CD4-positive, CD25-positive, alpha-beta regulatory T cell (primary cell): ENCODE measurements at regions not wholly inside any gene's neighbourhood (a gene's known extent, or its start where the extent isn't known, plus 50 kb on each side); places are given as distances from the start of the nearest gene placed in this dataset.
A peak's percentile ranks its signal among the peaks of the same experiment; 100 is the strongest.

Experiments used
- ATAC-seq, 2 donors: fragments of 150-1000 bp; cut with Tn5 transposase; one replicate each; pipeline ENCODE4 v1.10.0; 2021; ENCODE audit warnings: low read depth in 2 of 2, moderate number of reproducible peaks in 2 of 2, moderate library complexity in 1 of 2
- DNase-seq, 3 donors: peaks; one replicate each; pipeline versions ENCODE4 v3.0.0 to v3.0.0-alpha.2; 2012 to 2022; ENCODE audit warnings: mixed read lengths in 1 of 3
- H3K27ac ChIP-seq: one replicate; pipeline ENCODE4 v1.7.0; 2013; ENCODE audit warnings: mild to moderate bottlenecking, low read length; ENCODE audit not compliant: insufficient read depth, poor library complexity, severe bottlenecking
- H3K27me3 ChIP-seq: one replicate; pipeline ENCODE4 v1.7.0; 2013; ENCODE audit warnings: low read length; ENCODE audit not compliant: control insufficient read depth, insufficient read depth
- H3K36me3 ChIP-seq: one replicate; pipeline ENCODE4 v1.7.0; 2013; ENCODE audit warnings: mild to moderate bottlenecking, low read length, moderate library complexity; ENCODE audit not compliant: control insufficient read depth, insufficient read depth
- H3K4me1 ChIP-seq: 2 replicates; pipeline ENCODE4 v1.7.0; 2013; ENCODE audit warnings: mild to moderate bottlenecking, low read length; ENCODE audit not compliant: insufficient read depth, control insufficient read depth, poor library complexity, severe bottlenecking
- H3K4me3 ChIP-seq: one replicate; pipeline ENCODE4 v1.7.0; 2013; ENCODE audit warnings: low read depth, mild to moderate bottlenecking, low read length, moderate library complexity
- H3K9me3 ChIP-seq, 2 experiments: 1 replicate in 1 of 2; 2 replicates in 1 of 2; pipeline ENCODE4 v1.7.0; 2013; ENCODE audit warnings: low read length in 2 of 2, mild to moderate bottlenecking in 1 of 2, moderate library complexity in 1 of 2; ENCODE audit not compliant: control insufficient read depth in 2 of 2
- H3K27ac Mint-ChIP-seq, 3 donors: one replicate each; pipeline ENCODE4 v1.8.0; 2020 to 2022; ENCODE audit warnings: mild to moderate bottlenecking in 3 of 3, mixed read lengths in 3 of 3, moderate library complexity in 2 of 3
- H3K27me3 Mint-ChIP-seq: one replicate; pipeline ENCODE4 v1.8.0; 2022; ENCODE audit warnings: mild to moderate bottlenecking, mixed read lengths
- H3K36me3 Mint-ChIP-seq: one replicate; pipeline ENCODE4 v1.8.0; 2020; ENCODE audit warnings: mixed read lengths
- H3K4me1 Mint-ChIP-seq, 4 donors: one replicate each; pipeline ENCODE4 v1.8.0; 2020 to 2022; ENCODE audit warnings: mixed read lengths in 4 of 4, mild to moderate bottlenecking in 1 of 4
- H3K4me3 Mint-ChIP-seq, 4 donors: one replicate each; pipeline ENCODE4 v1.8.0; 2020 to 2022; ENCODE audit warnings: mild to moderate bottlenecking in 4 of 4, mixed read lengths in 4 of 4, moderate library complexity in 3 of 4
- H3K9me3 Mint-ChIP-seq, 7 donors: one replicate each; pipeline ENCODE4 v1.8.0; 2020 to 2022; ENCODE audit warnings: mixed read lengths in 7 of 7, mild to moderate bottlenecking in 3 of 7, moderate library complexity in 2 of 7

DNA sequence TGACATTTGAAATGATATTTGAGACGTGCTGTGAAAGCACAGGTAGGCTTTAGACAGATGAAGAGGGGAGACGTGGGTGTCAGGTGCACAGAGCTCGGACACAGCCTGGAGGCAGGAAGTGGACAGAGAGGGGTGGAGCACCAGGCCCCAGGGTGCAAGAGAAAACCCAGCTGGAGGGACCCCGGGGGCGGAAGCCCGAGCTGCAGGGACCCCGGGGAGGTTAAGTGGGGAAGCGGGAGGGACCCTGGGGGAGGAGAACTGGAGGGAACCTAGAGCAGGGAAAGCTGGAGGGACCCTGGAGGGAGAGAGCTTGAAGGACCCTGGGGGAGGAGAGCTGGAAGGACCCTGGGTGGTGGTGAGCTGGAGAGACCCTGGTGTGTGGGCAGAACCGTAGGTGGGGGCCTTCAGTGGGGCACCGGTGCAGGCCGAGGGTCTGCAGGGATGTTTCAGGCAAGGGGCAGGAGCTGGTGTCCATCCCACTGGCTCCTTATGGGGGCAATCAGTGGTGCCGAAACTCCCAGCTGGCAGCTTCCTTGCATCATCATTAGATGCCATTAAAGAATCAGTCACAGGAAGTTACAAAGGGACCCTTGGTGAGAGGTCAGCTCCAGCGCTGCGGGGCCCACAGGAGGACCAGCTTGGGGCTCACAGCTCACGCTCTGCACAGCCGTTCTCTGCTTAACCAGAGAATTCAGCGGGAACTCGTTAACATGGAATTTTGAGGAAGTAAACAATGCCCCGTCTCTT, 246.6 kb downstream of the EIPR1 start:
- H3K4me1 Mint-ChIP-seq: peaks cover 0 to 11% (median under 1%) of the 10 kb centered on the region in 4 donors
- Histone ChIP-seq H3K9me3 (no peaks in the 10 kb centered on the region), H3K27ac (no peak overlapping the region), H3K4me1 (no peaks in the 10 kb centered on the region), H3K27me3 (no peaks in the 10 kb centered on the region), H3K36me3 (no peaks in the 10 kb centered on the region), H3K4me3 (no peak overlapping the region)
- no peaks in the 10 kb centered on the region for H3K36me3 Mint-ChIP-seq
- DNase-seq (no peak), ATAC-seq (no peak)
- no peak overlapping the region for H3K4me3 Mint-ChIP-seq
- H3K27ac Mint-ChIP-seq: peak overlapping the region in 1 of 3 donors; percentile 65
- H3K27me3 Mint-ChIP-seq: peaks cover 4% of the 10 kb centered on the region
- peaks cover 0 to 2% (median 0%) of the 10 kb centered on the region in 7 donors for H3K9me3 Mint-ChIP-seq

- Mint-ChIP-seq H3K9me3 (peaks cover 0 to 2% (median 0%) of the 10 kb centered on the region in 7 donors), H3K36me3 (no peaks in the 10 kb centered on the region), H3K27ac (peak overlapping the region in 1 of 3 donors; percentile 65), H3K4me1 (peaks cover 0 to 11% (median 0%) of the 10 kb centered on the region in 4 donors), H3K27me3 (peaks cover 4% of the 10 kb centered on the region), H3K4me3 (no peak overlapping the region)
- Histone ChIP-seq H3K4me1 (no peaks in the 10 kb centered on the region), H3K27me3 (no peaks in the 10 kb centered on the region), H3K36me3 (no peaks in the 10 kb centered on the region), H3K27ac (no peak overlapping the region), H3K4me3 (no peak overlapping the region), H3K9me3 (no peaks in the 10 kb centered on the region)
- DNase-seq: no peak
- ATAC-seq: no peak
Observed at GRCh38 chr2:3130444-3130843, 247.2 kb downstream of the EIPR1 start.

GRCh38 chr2:3129867-3130266, 247.8 kb downstream of the EIPR1 start:
- no peaks in the 10 kb centered on the region for H3K4me1 ChIP-seq
- peaks cover 0 to 2% (median 0%) of the 10 kb centered on the region in 7 donors for H3K9me3 Mint-ChIP-seq
- H3K27ac ChIP-seq: no peak overlapping the region
- no peaks in the 10 kb centered on the region for H3K27me3 ChIP-seq
- no peak overlapping the region for H3K27ac Mint-ChIP-seq
- H3K36me3 Mint-ChIP-seq: no peaks in the 10 kb centered on the region
- H3K9me3 ChIP-seq: no peaks in the 10 kb centered on the region
- H3K36me3 ChIP-seq: no peaks in the 10 kb centered on the region
- DNase-seq (no peak), ATAC-seq (no peak)
- no peak overlapping the region for H3K4me3 ChIP-seq
- H3K4me3 Mint-ChIP-seq: no peak overlapping the region
- H3K4me1 Mint-ChIP-seq: peaks cover 0 to 11% (median 0%) of the 10 kb centered on the region in 4 donors
- peaks cover 4% of the 10 kb centered on the region for H3K27me3 Mint-ChIP-seq

DNA sequence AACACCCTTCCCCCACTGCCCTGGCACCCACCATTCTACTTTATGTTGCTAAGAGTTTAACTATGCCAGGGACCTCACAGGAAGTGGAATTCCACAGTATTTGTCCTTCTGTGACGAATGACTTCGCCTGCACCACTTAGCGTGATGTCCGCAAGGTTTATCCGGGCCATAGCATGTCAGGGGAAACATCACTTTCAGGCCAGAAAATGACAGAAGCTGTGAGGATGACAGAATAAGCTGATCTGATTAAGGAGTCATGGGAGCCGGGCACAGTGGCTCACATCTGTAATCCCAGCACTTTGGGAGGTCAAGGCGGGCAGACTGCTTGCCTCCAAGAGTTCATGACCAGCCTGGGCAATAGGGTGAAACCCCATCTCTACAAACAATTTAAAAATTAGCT, 248.8 kb downstream of the EIPR1 start:
- H3K4me3 ChIP-seq: no peak overlapping the region
- H3K4me1 ChIP-seq: no peaks in the 10 kb centered on the region
- no peak for ATAC-seq
- H3K27ac ChIP-seq: no peak overlapping the region
- Mint-ChIP-seq H3K4me3 (no peak overlapping the region), H3K4me1 (peaks cover 0 to 11% (median 0%) of the 10 kb centered on the region in 4 donors), H3K9me3 (peaks cover 0 to 2% (median 0%) of the 10 kb centered on the region in 7 donors), H3K36me3 (no peaks in the 10 kb centered on the region), H3K27ac (peak overlapping the region in 1 of 3 donors; percentile 43), H3K27me3 (peaks cover 4% of the 10 kb centered on the region)
- no peaks in the 10 kb centered on the region for H3K36me3 ChIP-seq
- no peak for DNase-seq
- H3K9me3 ChIP-seq: no peaks in the 10 kb centered on the region
- H3K27me3 ChIP-seq: no peaks in the 10 kb centered on the region

DNA sequence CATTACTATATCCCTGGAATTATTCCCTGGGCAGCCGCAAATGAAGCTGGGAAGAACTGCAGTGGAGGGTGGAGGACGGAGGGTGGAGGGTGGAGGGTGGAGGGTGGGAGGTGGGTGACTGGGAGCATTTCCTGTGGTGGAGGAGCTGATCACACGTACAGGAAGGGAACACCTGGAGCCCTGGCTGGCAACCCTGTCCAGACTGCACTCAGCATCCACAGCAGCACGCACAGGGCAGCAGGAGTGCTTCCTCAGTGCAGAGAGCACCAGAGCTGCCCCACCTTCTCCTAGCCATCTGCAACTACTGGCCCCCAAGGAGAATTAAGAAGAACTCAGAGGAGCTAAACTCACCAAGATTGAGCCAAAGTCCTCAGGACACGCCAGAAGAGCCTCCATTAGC, 249.9 kb downstream of the EIPR1 start:
- no peak for ATAC-seq
- H3K27ac ChIP-seq: no peak overlapping the region
- H3K9me3 Mint-ChIP-seq: peaks cover 0 to 2% (median 0%) of the 10 kb centered on the region in 7 donors

DNA sequence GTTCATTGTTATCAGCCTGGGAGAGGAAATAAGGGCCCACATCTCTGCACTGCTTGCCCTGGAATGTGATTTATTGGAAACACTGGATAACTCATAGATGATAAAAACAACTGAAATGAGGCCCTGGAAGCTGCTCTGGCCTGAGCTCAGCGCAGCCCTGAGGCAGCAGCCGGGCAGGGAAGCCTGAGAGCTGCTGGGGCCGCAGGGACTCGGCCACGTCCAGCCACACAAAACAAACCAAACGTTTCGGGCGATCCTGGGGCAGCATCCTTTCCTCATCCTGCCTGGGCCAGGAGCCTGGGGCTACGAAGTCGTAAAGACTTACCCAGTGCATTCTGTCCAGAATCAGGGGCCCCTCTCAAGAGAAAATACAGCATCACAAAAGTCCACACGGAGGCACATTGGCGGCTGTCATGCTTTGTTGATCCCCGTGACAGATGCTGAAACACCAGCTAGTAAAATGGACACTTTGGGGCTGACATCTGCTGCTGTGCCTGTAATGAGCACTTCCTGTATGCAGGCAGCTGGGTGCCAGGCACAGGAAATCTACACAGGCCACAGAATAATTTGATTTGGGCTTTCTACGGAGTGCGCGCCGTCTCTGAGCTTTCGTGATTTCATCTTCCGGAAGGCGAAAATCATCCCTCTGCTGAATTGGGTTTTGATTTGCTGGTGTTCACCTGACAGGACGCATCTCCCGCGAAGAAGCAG, 250.6 kb downstream of the EIPR1 start:
- ATAC-seq: peak; percentile 45 to 59
- H3K36me3 ChIP-seq: no peaks in the 10 kb centered on the region
- H3K4me1 ChIP-seq: no peaks in the 10 kb centered on the region
- H3K27me3 ChIP-seq: no peaks in the 10 kb centered on the region
- H3K4me3 ChIP-seq: no peak overlapping the region
- no peaks in the 10 kb centered on the region for H3K9me3 ChIP-seq
- peaks cover 0 to 2% (median 0%) of the 10 kb centered on the region in 7 donors for H3K9me3 Mint-ChIP-seq
- H3K4me1 Mint-ChIP-seq: peaks cover 0 to 11% (median 0%) of the 10 kb centered on the region in 4 donors
- H3K4me3 Mint-ChIP-seq: peak overlapping the region; percentile 39 to 92 (median 70)
- H3K27ac Mint-ChIP-seq: peak overlapping the region in 2 of 3 donors; percentile 52 to 69
- H3K27me3 Mint-ChIP-seq: peaks cover 4% of the 10 kb centered on the region
- DNase-seq: peak in 2 of 3 donors; percentile 26 to 54
- no peaks in the 10 kb centered on the region for H3K36me3 Mint-ChIP-seq
- H3K27ac ChIP-seq: no peak overlapping the region

More for the DNA sequence above, 249.9 kb downstream of the EIPR1 start:
- peaks cover 0 to 11% (median 0%) of the 10 kb centered on the region in 4 donors for H3K4me1 Mint-ChIP-seq
- DNase-seq: no peak
- peak overlapping the region in 3 of 4 donors; percentile 39 to 92 (median 78) for H3K4me3 Mint-ChIP-seq
- Histone ChIP-seq H3K9me3 (no peaks in the 10 kb centered on the region), H3K27me3 (no peaks in the 10 kb centered on the region), H3K4me1 (no peaks in the 10 kb centered on the region), H3K4me3 (no peak overlapping the region), H3K36me3 (no peaks in the 10 kb centered on the region)
- peak overlapping the region in 1 of 3 donors; percentile 69 for H3K27ac Mint-ChIP-seq
- peaks cover 4% of the 10 kb centered on the region for H3K27me3 Mint-ChIP-seq
- H3K36me3 Mint-ChIP-seq: no peaks in the 10 kb centered on the region

GRCh38 chr2:3126171-3126910, 251.3 kb downstream of the EIPR1 start:
- Mint-ChIP-seq H3K27me3 (peaks cover 4% of the 10 kb centered on the region), H3K4me1 (peaks cover 0 to 11% (median 0%) of the 10 kb centered on the region in 4 donors), H3K9me3 (peaks cover 0 to 2% (median 0%) of the 10 kb centered on the region in 7 donors), H3K27ac (peak overlapping the region in 1 of 3 donors; percentile 49), H3K36me3 (no peaks in the 10 kb centered on the region), H3K4me3 (no peak overlapping the region)
- H3K27me3 ChIP-seq: no peaks in the 10 kb centered on the region
- DNase-seq (no peak), ATAC-seq (no peak)
- no peaks in the 10 kb centered on the region for H3K9me3 ChIP-seq
- H3K27ac ChIP-seq: no peak overlapping the region
- no peak overlapping the region for H3K4me3 ChIP-seq
- H3K36me3 ChIP-seq: no peaks in the 10 kb centered on the region
- no peaks in the 10 kb centered on the region for H3K4me1 ChIP-seq
